DMS153 (cell line): ENCODE measurements at regions not wholly inside any gene's neighbourhood (a gene's known extent, or its start where the extent isn't known, plus 50 kb on each side); places are given as distances from the start of the nearest gene placed in this dataset.
"Not testable (repeated sequence)": the region's sequence is repeated elsewhere in the genome, so short reads cannot be mapped to it uniquely, and the experiment has no call there.

Experiments
- DNase-seq: peaks from one replicate; lab custom pipeline; 2025; lab: John Stamatoyannopoulos, UW

DNA sequence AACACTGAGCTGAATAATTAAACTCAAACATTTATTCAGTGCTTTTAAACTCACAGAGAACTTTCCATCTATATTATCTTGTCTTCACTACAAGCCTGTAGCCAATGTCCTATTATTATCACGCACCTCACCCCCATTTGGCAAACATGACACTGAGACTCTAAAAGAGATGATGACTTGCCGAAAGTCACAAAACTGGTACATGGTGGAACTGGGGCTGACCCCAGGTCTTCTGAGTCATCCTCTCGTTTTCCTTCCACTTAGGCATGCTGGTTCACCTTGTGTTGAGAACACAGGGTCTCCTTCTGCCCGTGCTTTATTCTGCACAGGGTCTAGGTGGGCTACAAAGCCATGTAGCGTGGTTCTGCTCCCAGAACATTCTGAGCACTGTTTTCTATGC, 230.0 kb upstream of the MGAT5 start:
- no peak for DNase-seq

DNA sequence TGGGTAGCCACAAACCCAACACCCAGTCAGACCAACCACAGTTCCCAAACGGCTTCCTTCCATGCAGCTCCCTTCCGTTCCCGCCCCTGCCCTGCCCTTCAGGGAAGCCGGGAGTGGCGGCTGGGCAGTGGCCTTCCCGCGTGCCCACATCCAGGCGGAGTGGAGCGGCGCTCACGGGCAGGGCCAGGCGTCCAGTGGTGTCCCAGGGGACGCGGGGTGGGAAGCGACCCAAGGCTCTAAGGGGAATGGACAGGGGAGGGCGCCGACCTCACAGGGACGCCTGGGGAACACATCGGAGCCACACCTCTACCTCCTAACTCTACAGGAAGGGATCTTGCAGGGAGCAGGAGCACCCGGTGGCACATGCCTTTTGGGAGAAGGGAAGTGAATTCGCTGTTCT, 225.9 kb upstream of the MGAT5 start:
- DNase-seq: no peak

DNA sequence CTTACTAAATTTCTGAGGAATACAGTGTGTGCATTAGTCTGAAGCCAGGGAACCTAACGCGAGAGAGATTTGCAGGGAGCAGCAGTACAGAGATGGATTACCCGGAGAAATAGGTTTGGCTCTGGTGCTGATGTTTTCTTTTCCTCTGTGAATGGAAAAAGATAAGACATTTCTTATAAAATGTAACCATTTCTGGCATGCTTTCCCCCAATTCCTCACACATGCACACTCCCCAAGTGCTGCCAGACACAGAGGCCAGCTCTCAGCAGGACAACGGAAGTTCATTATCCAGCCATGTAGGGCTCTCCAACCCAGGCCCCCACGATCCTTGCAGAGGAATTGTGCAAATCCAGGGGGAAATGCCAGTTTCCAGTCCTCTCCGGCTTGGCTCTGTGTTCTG, 224.5 kb upstream of the MGAT5 start:
- DNase-seq: no peak

DNA sequence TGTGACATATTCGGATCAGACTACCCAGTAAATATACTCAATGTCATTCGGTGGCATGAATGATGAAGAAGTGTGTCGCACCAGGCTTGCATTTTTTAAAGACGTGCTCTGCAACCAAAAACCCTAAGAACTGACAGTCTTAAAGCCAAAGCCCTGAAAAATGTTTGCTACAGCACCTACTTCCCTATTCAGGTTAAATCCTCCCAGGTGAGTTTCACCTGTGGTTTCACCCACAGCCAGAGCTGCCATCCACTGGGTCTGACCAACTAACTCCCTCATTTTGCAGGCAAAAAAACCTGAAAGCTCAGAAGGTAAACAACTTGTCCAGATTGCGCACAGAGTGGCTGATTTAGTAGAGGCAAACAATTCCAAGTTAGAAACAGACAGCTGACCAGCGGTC, 222.3 kb upstream of the MGAT5 start:
- no peak for DNase-seq

DNA sequence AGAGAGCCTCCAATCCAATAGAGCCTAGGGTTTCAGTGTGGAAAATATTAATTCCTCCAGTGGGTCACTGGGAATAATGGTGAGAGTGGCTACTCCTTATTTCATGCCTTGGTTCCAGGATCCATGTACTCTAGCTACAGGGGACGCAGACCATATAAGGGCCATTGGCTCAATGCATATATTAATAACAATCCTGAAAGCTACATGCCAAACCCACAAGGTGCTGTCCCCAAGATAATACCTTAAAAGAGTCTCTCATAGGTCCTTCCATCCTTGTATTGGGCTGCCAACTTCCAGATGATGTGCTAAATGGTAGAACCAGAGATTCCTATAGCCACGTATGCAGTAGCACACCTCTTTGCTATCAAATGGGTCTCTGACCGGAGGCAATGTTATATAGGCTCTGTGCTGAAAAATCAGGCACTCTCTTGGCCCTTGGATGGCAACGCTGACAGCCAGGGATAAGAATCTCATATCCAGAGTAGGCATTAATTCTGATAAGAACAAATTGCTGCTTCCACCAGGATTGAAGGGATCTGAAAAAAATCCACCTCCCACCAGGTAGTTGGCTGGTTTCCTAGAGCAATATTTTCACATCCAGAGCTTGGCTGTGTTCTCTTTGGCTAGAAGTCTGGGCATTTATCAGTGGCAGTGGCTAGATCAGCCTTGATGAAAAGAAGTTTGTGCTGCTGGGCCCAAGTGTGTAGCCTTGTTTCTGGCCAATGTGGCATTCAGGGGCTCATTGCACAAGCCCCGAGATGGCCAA, 218.1 kb upstream of the MGAT5 start:
- no peak for DNase-seq

DNA sequence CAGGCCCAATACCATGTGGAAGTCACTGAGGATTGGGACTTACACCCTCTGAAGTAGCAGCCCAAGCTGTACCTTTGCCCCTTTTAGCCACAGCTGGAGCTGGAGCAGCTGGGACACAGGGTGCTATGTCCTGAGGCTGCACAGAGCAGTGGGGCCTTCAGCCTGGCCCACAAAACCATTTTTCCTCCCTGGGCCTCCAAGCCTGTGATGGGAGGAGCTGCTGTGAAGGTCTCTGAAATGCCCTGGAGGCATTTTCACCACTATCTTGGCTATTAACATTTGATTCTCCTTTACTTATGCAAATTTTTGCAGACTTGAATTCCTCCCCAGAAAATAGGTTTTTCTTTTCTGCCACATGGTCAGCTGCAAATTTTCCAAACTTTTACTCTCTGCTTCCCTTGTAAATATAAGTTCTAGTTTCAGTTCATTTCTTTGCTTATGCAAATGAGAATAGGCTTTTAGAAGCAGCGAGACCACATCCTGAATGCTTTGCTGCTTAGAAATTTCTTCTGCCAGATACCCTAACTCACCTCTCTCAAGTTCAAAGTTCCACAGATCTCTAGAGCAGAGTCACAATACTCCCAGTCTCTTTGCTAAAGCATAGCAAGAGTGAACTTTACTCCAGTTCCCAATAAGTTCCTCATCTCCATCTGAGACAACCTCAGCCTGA, 213.8 kb upstream of the MGAT5 start:
- no peak for DNase-seq

DNA sequence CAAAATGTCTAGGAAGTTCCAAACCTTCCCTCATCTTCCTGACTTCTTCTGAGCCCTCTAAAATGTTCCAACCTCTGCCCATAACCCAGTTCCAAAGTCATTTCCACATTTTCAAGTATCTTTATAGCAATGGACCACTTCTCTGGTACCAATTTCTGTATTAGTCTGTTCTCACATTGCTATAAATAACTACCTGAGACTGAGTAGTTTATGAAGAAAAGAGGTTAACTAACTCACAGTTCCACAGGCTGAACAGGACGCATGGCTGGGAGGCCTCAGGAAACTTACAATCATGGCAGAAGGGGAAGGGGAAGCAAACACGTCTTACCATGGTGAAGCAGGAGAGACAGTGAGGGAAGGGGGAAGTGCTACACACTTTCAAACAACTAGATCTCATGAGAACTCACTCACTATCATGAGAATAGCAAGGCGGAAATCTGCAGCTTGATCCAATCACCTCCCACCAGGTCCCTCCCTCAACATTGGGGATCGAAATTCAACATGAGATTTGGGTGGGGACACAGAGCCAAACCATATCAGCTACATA, 213.2 kb upstream of the MGAT5 start:
- DNase-seq: not testable (repeated sequence)

DNA sequence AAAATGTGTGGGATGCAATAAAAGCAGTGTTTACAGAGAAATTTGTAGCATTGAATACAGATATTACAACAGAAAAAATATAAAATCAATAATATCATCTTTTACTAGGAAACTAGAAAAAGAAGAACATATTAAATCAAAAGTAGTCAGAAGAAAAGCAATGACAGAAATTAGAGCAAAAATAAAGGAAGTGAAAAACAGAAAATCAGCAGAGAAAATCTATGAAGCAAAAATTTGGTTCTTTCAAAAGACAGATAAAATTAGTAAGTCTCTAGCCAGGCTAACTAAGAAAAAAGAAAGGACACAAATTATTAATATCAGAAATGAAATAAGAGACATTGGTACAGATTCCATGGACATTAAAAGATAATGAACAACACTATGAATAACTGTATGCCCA, 212.0 kb upstream of the MGAT5 start:
- no peak for DNase-seq

DNA sequence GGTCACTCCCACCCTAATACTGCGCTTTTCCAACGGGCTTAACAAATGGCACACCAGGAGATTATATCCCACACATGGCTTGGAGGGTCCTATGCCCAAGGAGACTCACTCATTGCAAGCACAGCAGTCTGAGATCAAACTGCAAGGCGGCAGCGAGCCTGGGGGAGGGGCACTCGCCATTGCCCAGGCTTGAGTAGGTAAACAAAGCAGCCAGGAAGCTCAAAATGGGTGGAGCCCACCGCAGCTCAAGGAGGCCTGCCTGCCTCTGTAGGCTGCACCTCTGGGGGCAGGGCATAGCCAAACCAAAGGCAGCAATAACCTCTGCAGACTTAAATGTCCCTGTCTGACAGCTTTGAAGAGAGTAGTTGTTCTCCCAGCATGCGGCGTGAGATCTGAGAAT, 210.8 kb upstream of the MGAT5 start:
- DNase-seq: not testable (repeated sequence)

DNA sequence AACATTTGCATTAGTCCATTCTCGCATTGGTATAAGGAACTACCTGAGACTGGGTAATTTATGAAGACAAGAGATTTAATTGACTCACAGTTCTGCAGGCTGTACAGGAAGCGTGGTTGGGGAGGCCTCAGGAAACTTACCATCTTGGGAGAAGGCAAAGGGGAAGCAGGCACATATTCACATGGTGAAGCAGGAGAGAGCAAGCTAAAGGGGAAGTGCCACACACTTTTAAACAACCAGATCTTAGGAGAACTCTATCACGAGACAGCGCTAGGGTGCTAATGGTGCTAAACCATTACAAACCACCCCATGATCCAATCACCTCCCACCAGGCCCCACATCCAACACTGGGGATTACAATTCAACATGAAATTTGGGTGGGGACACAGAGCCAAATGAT, 201.7 kb upstream of the MGAT5 start:
- DNase-seq: no peak

DNA sequence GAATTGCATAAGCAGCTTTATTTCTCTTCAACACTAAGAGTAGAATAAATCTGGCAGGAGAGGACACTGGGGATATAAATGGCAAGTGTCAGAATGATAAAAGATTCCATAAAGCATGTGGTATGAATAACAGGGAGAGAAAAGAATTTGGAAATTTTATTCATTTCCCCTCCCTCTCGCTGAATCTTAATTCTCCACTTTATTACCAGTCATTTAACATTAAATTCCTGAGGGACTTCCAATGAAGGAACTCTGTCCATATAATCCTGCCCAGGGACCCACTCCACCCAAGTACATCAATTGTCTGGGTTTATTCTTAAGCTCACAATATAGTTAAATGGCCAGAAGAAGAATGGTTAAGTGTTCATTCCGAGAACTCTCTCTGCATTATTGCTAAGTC, 197.7 kb upstream of the MGAT5 start:
- no peak for DNase-seq

DNA sequence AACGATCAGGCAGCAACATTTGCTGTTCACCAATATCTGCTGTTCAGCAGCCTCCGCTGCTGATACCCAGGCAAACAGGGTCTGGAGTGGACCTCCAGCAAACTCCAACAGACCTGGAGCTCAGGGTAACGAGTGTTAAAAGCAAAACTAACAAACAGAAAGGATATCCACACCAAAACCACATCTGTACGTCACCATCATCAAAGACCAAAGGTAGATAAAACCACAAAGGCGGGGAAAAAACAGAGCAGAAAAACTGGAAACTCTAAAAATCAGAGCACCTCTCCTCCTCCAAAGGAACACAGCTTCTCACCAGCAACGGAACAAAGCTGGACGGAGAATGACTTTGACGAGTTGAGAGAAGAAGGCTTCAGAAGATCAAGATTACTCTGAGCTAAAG, 192.8 kb upstream of the MGAT5 start:
- DNase-seq: not testable (repeated sequence)

DNA sequence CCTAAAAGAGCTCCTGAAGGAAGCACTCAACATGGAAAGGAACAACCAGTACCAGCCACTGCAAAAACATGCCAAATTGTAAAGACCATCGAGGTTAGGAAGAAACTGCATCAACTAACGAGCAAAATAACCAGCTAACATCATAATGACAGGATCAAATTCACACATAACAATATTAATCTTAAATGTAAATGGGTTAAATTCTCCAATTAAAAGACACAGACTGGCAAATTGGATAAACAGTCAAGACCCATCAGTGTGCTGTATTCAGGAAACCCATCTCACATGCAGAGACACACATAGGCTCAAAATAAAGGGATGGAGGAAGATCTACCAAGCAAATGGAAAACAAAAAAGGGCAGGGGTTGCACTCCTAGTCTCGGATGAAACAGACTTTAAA, 191.6 kb upstream of the MGAT5 start:
- not testable (repeated sequence) for DNase-seq

DNA sequence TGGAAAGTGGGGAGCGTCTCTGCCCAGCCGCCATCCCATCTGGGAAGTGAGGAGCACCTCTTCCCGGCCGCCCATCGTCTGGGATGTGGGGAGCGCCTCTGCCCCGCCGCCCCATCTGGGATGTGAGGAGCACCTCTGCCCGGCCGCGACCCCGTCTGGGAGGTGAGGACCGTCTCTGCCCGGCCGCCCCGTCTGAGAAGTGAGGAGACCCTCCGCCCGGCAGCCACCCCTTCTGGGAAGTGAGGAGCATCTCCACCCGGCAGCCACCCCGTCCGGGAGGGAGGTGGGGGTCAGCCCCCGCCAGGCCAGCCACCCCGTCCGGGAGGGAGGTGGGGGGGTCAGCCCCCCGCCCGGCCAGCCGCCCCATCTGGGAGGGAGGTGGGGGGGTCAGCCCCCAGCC, 190.0 kb upstream of the MGAT5 start:
- DNase-seq: not testable (repeated sequence)

DNA sequence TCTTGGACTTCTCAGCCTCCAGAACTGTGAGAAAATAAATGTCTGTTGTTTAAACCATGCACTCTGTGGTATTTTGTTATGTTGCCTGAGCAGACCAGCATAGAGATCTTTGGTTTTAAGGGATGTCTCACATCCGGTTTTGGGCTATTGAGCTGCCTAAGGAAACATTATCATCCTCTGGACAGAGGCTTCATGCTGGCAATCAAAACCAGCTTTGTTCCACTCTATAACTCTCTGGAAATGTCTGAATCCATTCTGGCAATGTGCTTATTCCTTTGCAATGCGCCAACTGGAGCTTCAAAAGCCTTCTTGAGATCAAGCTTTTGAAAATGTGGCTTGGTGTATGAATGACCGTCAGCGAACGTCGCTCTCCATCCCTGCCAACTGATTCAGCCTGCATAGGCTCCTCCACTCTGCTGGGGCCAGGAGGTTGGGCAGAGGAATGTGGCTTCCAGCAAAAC, 183.6 kb upstream of the MGAT5 start:
- no peak for DNase-seq

DNA sequence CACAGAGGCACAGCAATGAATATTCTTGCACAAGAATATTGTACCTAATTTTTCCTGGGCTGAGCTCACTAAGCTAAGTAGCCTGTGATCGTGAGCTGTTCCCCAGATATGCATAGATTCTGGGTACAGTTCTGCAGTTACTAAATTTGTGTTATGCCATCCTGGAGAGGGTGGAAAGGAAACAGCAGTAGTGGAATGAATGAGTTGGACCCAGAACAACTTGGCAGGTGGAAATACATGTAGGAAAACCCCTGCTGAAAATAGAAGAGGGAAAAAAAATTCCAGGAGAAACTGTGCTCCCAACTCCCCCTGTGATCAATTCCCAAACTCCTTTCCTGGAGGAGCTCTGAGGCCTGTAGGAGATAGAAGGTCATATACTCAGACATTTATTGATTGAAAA, 181.5 kb upstream of the MGAT5 start:
- DNase-seq: no peak

DNA sequence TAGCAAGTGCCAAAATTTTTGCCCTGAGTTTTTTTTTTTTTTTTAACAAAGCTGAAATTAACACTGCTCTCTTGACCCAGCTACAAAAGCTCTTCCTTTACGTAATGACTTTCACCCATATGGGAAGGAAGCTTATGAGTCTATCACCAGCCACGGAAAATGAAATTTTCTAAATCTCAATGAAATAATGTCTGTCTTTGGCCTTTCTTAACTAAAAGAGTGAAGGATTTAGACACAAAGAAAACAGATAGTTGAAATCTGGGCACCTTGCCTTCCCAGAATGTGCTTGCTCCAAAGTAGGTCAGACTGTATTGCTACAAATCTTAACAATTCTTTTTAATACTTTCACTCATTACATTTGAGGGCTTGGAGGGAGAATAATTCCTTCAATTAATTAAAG, 180.8 kb upstream of the MGAT5 start:
- DNase-seq: no peak

DNA sequence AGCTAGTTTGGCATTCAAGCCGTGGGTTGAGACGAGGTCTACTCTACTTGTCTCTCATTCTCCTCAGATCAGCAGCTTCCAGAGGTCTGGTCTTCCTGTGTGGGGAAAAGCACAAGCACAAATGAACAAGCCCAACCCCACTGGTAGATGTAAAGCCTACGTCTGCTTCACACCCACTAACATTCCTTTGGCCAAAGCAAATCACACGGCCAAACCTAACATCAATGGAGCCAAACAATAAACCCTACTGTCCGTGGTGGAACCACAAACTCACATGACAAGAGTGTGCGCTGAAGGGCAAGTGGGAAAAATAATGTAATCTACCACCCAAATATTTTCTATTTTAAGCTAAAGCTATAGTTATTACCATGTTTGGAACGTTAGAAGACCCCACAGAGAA, 179.3 kb upstream of the MGAT5 start:
- no peak for DNase-seq

DNA sequence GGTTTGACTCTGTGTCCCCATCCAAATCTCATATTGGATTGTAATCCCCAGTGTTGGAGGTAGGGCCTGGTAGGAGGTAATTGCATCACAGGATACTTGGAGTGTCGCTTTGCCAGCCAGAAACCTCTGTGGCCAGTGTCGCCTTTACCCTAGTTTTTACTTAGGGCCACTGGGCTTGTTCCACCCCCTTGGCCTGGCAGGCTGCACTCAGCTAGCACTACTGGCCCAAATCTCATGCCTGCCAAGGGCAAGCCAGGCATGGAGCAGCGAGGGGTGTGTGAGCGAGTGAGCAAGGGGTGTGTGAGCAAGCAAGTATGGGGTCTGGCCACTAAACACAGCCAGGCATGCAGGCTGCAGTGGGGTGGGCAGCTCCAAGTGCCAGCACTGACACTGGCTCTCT, 178.7 kb upstream of the MGAT5 start:
- DNase-seq: no peak

DNA sequence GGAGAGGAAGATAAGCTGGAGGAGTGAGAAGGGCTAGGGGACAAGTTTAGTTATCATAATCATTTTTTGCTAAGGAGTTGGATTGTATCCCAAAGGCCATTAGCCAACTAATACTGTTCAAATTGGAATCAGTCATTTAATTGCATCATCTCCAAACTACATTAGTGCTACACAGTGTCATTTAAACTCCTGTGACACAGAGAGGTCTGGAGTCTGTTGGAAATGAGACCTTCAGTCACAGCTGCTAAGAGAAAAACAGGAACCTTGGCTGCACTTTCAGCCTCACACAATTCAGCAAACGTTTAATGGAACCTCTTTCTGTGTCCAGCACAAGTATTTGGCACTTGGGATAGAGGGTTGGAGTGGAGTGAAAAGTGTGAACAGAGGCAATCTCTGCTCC, 175.5 kb upstream of the MGAT5 start:
- no peak for DNase-seq

DNA sequence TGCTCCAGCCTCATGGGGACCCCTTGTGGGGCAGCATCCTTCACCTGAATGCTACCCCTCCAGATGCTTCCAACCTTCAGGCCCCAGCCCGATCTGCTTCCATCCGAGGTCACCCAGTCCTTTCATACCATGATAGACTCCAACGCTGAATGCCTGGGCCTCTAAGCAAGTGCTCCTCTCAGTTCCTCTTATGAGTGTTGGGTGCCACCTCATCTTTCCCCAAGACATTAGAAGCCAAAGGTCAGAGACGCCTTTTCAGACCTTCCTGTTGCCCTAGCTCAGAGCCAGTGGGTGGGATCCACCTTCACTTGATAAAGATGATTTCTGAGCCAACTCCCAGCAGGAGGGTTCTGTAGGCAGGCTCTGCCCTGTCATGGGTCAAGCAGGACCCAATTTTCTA, 174.5 kb upstream of the MGAT5 start:
- DNase-seq: no peak

DNA sequence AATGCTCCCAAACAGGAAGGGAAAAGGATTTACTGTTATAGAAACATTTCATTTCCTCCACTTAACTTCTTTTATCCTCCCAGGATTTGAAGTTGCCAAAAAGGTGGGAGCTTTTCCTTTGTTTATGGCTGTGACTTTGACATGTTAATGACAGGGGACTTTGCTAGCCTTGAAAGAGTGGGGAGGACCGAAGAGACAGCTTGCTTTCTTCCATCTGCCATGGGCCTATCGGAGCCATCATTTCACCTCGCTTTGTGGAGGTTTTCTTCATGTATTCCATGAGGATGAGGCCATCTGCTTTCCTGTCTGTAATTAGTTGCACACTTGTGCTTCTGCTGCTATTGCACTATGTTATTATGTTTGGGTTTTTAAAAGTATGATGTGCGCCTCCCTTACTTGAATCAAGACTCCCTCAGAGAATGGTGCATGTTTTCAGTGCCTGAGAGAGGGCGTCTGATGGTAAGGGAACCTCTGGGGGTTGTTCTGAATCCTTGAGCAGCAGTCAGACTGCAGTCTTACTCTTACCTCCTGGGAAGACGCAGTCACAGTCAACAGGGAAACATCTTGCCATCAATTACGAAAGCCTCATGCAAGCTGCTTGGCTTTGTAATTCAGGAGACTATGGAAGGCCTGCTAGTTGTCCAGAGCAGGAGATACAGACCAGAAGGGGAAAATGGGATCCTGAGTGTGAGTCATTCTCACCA, 173.3 kb upstream of the MGAT5 start:
- no peak for DNase-seq
